IMR-90 (cell line): ENCODE measurements at regions not wholly inside any gene's neighbourhood (a gene's known extent, or its start where the extent isn't known, plus 50 kb on each side); places are given as distances from the start of the nearest gene placed in this dataset.

Source experiments
- ATAC-seq: fragments of 200-7000 bp; cut with Tn5 transposase; 2 replicates; pipeline ENCODE4 v1.9.1; 2020; ENCODE audit warnings: low read depth, mild to moderate bottlenecking, moderate library complexity
- BruUV-seq: library from RNA; stranded (reverse); fragments of 400-500 nt; replicated peaks from 2 replicates; lab custom pipeline; 2021; lab: Mats Ljungman, UMichigan
- CTCF ChIA-PET: fragments of 300-600 bp; formaldehyde crosslinking; extraction: SDS; loops from one replicate; lab custom pipeline; 2021; ENCODE audit warnings: antibody characterized with exemption; lab: Yijun Ruan, JAX
- POLR2A ChIA-PET: fragments of 300-600 bp; sonication (Branson Sonifier 250); formaldehyde crosslinking; loops from one replicate; lab custom pipeline; 2022; ENCODE audit warnings: antibody characterized with exemption; ENCODE audit not compliant: unreplicated experiment; lab: Charles Lee
- DNase-seq: peaks from one replicate; pipeline ENCODE4 v3.0.0; 2013
- H2AFZ ChIP-seq: replicated peaks from 2 replicates; pipeline ENCODE3; 2013; ENCODE audit warnings: low read length, mild to moderate bottlenecking; ENCODE audit not compliant: poor library complexity
- H2AK5ac ChIP-seq: 2 replicates; pipeline ENCODE4 v1.6.1; 2013; ENCODE audit warnings: low read depth, low read length, inconsistent platforms
- H2AK9ac ChIP-seq: replicated peaks from 2 replicates; pipeline ENCODE3; 2013; ENCODE audit warnings: mild to moderate bottlenecking, low read depth, low read length, moderate library complexity; ENCODE audit not compliant: poor library complexity
- H2BK120ac ChIP-seq: 2 replicates; pipeline ENCODE4 v1.6.1; 2013; ENCODE audit warnings: low read depth, low read length, inconsistent platforms
- H2BK15ac ChIP-seq: 3 replicates; pipeline ENCODE4 v1.6.1; 2013; ENCODE audit warnings: low read depth, low read length, inconsistent platforms
- H2BK20ac ChIP-seq: 2 replicates; pipeline ENCODE4 v1.6.1; 2013; ENCODE audit warnings: low read depth, mild to moderate bottlenecking, inconsistent platforms, low read length, moderate library complexity
- H2BK5ac ChIP-seq: 2 replicates; pipeline ENCODE4 v1.6.1; 2013; ENCODE audit warnings: mild to moderate bottlenecking, low read depth, low read length, inconsistent platforms; ENCODE audit not compliant: poor library complexity, severe bottlenecking
- H3K14ac ChIP-seq: replicated peaks from 2 replicates; pipeline ENCODE4 v1.6.1; 2013; ENCODE audit warnings: low read depth, low read length, inconsistent platforms
- H3K18ac ChIP-seq: 2 replicates; pipeline ENCODE4 v1.6.1; 2013; ENCODE audit warnings: low read depth, low read length, control low read depth
- H3K23ac ChIP-seq: 2 replicates; pipeline ENCODE4 v1.6.1; 2013; ENCODE audit warnings: low read depth, low read length, inconsistent platforms
- H3K27ac ChIP-seq: 2 replicates; pipeline ENCODE4 v1.5.1; 2013; ENCODE audit warnings: mild to moderate bottlenecking, control low read depth, low read length; ENCODE audit not compliant: insufficient read depth
- H3K27me3 ChIP-seq: 2 replicates; pipeline ENCODE4 v1.6.1; 2013; ENCODE audit warnings: low read length; ENCODE audit not compliant: control insufficient read depth, insufficient read depth
- H3K36me3 ChIP-seq: 2 replicates; pipeline ENCODE4 v1.6.1; 2013; ENCODE audit warnings: low read length, mixed read lengths; ENCODE audit not compliant: control insufficient read depth, insufficient read depth
- H3K4ac ChIP-seq: 2 replicates; pipeline ENCODE4 v1.6.1; 2013; ENCODE audit warnings: low read depth, low read length, inconsistent platforms
- H3K4me1 ChIP-seq: 2 replicates; pipeline ENCODE4 v1.6.1; 2013; ENCODE audit warnings: low read length, mixed read lengths; ENCODE audit not compliant: control insufficient read depth, insufficient read depth
- H3K4me2 ChIP-seq: 2 replicates; pipeline ENCODE4 v1.6.1; 2013; ENCODE audit warnings: low read depth, mild to moderate bottlenecking, control low read depth, low read length, moderate library complexity
- H3K4me3 ChIP-seq: 2 replicates; pipeline ENCODE4 v1.5.1; 2013; ENCODE audit warnings: low read depth, mild to moderate bottlenecking, control low read depth, low read length, moderate library complexity; ENCODE audit not compliant: insufficient read depth
- H3K56ac ChIP-seq: 2 replicates; pipeline ENCODE4 v1.6.1; 2013; ENCODE audit warnings: low read length, inconsistent platforms; ENCODE audit not compliant: insufficient read depth; ENCODE audit errors: extremely low read depth
- H3K79me1 ChIP-seq, 2 experiments: 2 replicates each; pipeline ENCODE4 v1.6.1; 2013; ENCODE audit warnings: low read length in 2 of 2, inconsistent platforms in 1 of 2, low read depth in 1 of 2
- H3K9ac ChIP-seq: 2 replicates; pipeline ENCODE4 v1.6.1; 2013; ENCODE audit warnings: low read depth, low read length, control low read depth
- H3K9me1 ChIP-seq: 2 replicates; pipeline ENCODE4 v1.6.1; 2013; ENCODE audit warnings: low read length, inconsistent platforms; ENCODE audit not compliant: insufficient read depth
- H3K9me3 ChIP-seq: 2 replicates; pipeline ENCODE4 v1.6.1; 2013; ENCODE audit warnings: low read length; ENCODE audit not compliant: control insufficient read depth, insufficient read depth
- H4K20me1 ChIP-seq: 2 replicates; pipeline ENCODE4 v1.6.1; 2013; ENCODE audit warnings: low read length, inconsistent platforms; ENCODE audit not compliant: insufficient read depth
- H4K5ac ChIP-seq: 2 replicates; pipeline ENCODE4 v1.6.1; 2013; ENCODE audit warnings: mild to moderate bottlenecking, low read depth, low read length, control low read depth
- H4K8ac ChIP-seq, 2 experiments: 2 replicates each; pipeline ENCODE4 v1.6.1; 2013; ENCODE audit warnings: low read depth in 2 of 2, low read length in 2 of 2, control low read depth in 1 of 2, inconsistent platforms in 1 of 2
- H4K91ac ChIP-seq: 2 replicates; pipeline ENCODE4 v1.6.1; 2013; ENCODE audit warnings: low read depth, low read length, inconsistent platforms; ENCODE audit not compliant: insufficient read depth
- BHLHE40 ChIP-seq: fragments of 150-350 bp; IDR thresholded peaks from 2 replicates; pipeline ENCODE4 v1.6.1; 2016; ENCODE audit warnings: mild to moderate bottlenecking, low read depth, low read length
- MAZ ChIP-seq: IDR thresholded peaks from 2 replicates; pipeline ENCODE4 v1.6.1; 2012; ENCODE audit warnings: low read depth, mild to moderate bottlenecking, low read length, improper control_type of control experiment, moderate library complexity, borderline replicate concordance
- RAD21 ChIP-seq: IDR thresholded peaks from 2 replicates; pipeline ENCODE4 v1.6.1; 2012; ENCODE audit warnings: low read length, improper control_type of control experiment
- RCOR1 ChIP-seq: IDR thresholded peaks from 2 replicates; pipeline ENCODE4 v1.6.1; 2012; ENCODE audit warnings: mild to moderate bottlenecking, low read length, improper control_type of control experiment; ENCODE audit not compliant: insufficient replicate concordance
- RFX5 ChIP-seq: IDR thresholded peaks from 2 replicates; pipeline ENCODE4 v1.8.0; 2012; ENCODE audit warnings: low read depth, mild to moderate bottlenecking, low read length, moderate library complexity
- WGBS, 2 experiments: methylation state at CpG; one replicate each; pipeline versions ENCODE4 v1.1.5 to v1.1.7; 2013; ENCODE audit warnings: missing lambda C conversion rate in 2 of 2; ENCODE audit not compliant: insufficient read length in 1 of 2; ENCODE audit errors: extremely low coverage in 2 of 2; 5-methylcytosine and 5-hydroxymethylcytosine counted together
- dilution Hi-C: fragments of 300-500 bp; cut with HindIII; formaldehyde crosslinking; loops from one replicate; pipeline ENCODE4 v1.14.3; 2018; ENCODE audit warnings: low sequenced_read_pairs; ENCODE audit not compliant: unreplicated experiment
- in situ Hi-C: fragments of 300-500 bp; cut with MboI; formaldehyde crosslinking; loops from 3 replicates; pipeline ENCODE4 v1.14.3; 2019; ENCODE audit warnings: low sequenced_read_pairs, inconsistent platforms, mixed read lengths
- intact Hi-C: fragments of 100-400 bp; cut with micrococcal nuclease; formaldehyde crosslinking; loops from 2 replicates; pipeline ENCODE4 v1.10.0; 2022

- no peak overlapping the region for H3K4ac ChIP-seq
- H3K79me1 ChIP-seq, result no peaks in the 10 kb centered on the region
- no TSS peak for BruUV-seq
- no peak overlapping the region for H2BK5ac ChIP-seq
- H3K9me1 ChIP-seq, result no peaks in the 10 kb centered on the region
- no peak overlapping the region for H4K91ac ChIP-seq
- DNase-seq, result no peak
- H3K9ac ChIP-seq, result no peak overlapping the region
- intact Hi-C loops (no loop called here), in situ Hi-C loops (no loop called here), dilution Hi-C loops (no loop called here)
- no peaks in the 10 kb centered on the region for H4K20me1 ChIP-seq
- no peak overlapping the region for H3K4me2 ChIP-seq
- no peak overlapping the region for H2BK15ac ChIP-seq
- no peak overlapping the region for H3K23ac ChIP-seq
- no peaks in the 10 kb centered on the region; the same call in 1 of the 2 replicates for H3K9me3 ChIP-seq
- H3K14ac ChIP-seq, result no peak overlapping the region
- H2AK5ac ChIP-seq, result no peak overlapping the region
- no peak overlapping the region for H3K18ac ChIP-seq
- no CpG with 5 or more reads among the region's 2 CpGs for WGBS, 2 experiments
- ChIA-PET POLR2A (no interaction called here), CTCF (no interaction called here)
- H2BK120ac ChIP-seq, result no peak overlapping the region
- H3K27me3 ChIP-seq, result no peaks in the 10 kb centered on the region
- H4K8ac ChIP-seq, result no peak overlapping the region
- ATAC-seq, result no peak
- no peak overlapping the region for H2AK9ac ChIP-seq
- no peak overlapping the region for H3K27ac ChIP-seq
- no peaks in the 10 kb centered on the region for H3K36me3 ChIP-seq
- H4K5ac ChIP-seq, result no peak overlapping the region
- no peak overlapping the region for H3K4me3 ChIP-seq
- no peak for TF ChIP-seq RCOR1
- TF ChIP-seq BHLHE40, result no peak
- no peak for TF ChIP-seq RAD21
- TF ChIP-seq RFX5, result no peak
- no peak for TF ChIP-seq MAZ
- H2BK20ac ChIP-seq, result no peak overlapping the region
- H3K4me1 ChIP-seq, result no peaks in the 10 kb centered on the region
- no peak overlapping the region for H3K56ac ChIP-seq
- H2AFZ ChIP-seq, result no peak overlapping the region
Measured at GRCh38 chrX:94252211-94252610, 578.2 kb downstream of the FAM133A start.
